ENCODE measurements at regions not wholly inside any gene's neighbourhood (a gene's known extent, or its start where the extent isn't known, plus 50 kb on each side); places are given as distances from the start of the nearest gene placed in this dataset.

DNA sequence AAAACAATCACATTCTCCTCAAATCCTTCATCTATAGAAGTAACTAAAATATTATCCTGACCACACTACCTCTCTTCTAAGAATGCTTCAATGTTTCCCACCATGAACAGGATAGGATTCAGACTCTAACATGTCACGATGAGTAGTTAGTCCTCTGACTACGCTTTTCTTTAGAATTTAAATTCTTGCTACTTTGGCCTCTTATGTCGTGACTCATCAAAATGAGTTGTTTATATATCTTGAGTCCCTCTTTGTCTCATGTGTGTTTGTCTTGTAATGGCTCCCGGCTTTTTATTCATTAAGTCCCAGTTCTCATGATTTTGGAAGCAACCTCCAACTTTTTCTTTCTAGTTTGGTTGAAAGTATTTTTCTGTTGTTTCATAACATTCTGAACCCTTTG lies 1289.2 kb downstream of the DSC3 start:
- TF ChIP-seq, protein P1, sequence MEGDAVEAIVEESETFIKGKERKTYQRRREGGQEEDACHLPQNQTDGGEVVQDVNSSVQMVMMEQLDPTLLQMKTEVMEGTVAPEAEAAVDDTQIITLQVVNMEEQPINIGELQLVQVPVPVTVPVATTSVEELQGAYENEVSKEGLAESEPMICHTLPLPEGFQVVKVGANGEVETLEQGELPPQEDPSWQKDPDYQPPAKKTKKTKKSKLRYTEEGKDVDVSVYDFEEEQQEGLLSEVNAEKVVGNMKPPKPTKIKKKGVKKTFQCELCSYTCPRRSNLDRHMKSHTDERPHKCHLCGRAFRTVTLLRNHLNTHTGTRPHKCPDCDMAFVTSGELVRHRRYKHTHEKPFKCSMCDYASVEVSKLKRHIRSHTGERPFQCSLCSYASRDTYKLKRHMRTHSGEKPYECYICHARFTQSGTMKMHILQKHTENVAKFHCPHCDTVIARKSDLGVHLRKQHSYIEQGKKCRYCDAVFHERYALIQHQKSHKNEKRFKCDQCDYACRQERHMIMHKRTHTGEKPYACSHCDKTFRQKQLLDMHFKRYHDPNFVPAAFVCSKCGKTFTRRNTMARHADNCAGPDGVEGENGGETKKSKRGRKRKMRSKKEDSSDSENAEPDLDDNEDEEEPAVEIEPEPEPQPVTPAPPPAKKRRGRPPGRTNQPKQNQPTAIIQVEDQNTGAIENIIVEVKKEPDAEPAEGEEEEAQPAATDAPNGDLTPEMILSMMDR (IDR thresholded peaks at IDR 0.05): no peak
- TF ChIP-seq POLR2A (IDR thresholded peaks at IDR 0.05) (no peak), EP300 (IDR thresholded peaks at IDR 0.05) (no peak), POLR2AphosphoS5 (IDR thresholded peaks at IDR 0.05) (no peak)
